Vagina (tissue), 2 donors: ENCODE measurements at regions not wholly inside any gene's neighbourhood (a gene's known extent, or its start where the extent isn't known, plus 50 kb on each side); places are given as distances from the start of the nearest gene placed in this dataset.

ENCODE experiments used
- CTCF ChIP-seq, 3 experiments: fragments of 450-650 bp in 2 of 3; fragments of 200-600 bp in 1 of 3; sonication (generic) in 1 of 3; IDR thresholded peaks; one replicate each; pipeline ENCODE4 v1.5.1; 2017 to 2019; ENCODE audit warnings: antibody characterized with exemption in 3 of 3, mild to moderate bottlenecking in 2 of 3, moderate library complexity in 2 of 3
- POLR2A ChIP-seq, 2 donors: fragments of 450-650 bp; IDR thresholded peaks; one replicate each; pipeline ENCODE4 v1.6.1; 2017; ENCODE audit warnings: antibody characterized with exemption in 2 of 2, mild to moderate bottlenecking in 2 of 2, moderate library complexity in 2 of 2
- POLR2AphosphoS5 ChIP-seq, 2 donors: sonication (generic); formaldehyde crosslinking; IDR thresholded peaks; one replicate each; pipeline ENCODE4 v1.9.0; 2017; ENCODE audit warnings: antibody characterized with exemption in 2 of 2, mild to moderate bottlenecking in 2 of 2, low read depth in 1 of 2; ENCODE audit not compliant: insufficient read depth in 1 of 2

GRCh38 chr2:35580956-35581355 lies 774.6 kb upstream of the CRIM1 start:
- TF ChIP-seq POLR2AphosphoS5 (IDR thresholded peaks at IDR 0.05; ENCODE audit: insufficient read depth in 1 of 2, low read depth in 1 of 2) = no peak
- TF ChIP-seq POLR2A (IDR thresholded peaks at IDR 0.05) = no peak
- TF ChIP-seq CTCF (IDR thresholded peaks at IDR 0.05) = no peak
